ENCODE measurements at regions not wholly inside any gene's neighbourhood (a gene's known extent, or its start where the extent isn't known, plus 50 kb on each side); places are given as distances from the start of the nearest gene placed in this dataset.
"Not testable (repeated sequence)": the region's sequence is repeated elsewhere in the genome, so short reads cannot be mapped to it uniquely, and the experiment has no call there.

DNA sequence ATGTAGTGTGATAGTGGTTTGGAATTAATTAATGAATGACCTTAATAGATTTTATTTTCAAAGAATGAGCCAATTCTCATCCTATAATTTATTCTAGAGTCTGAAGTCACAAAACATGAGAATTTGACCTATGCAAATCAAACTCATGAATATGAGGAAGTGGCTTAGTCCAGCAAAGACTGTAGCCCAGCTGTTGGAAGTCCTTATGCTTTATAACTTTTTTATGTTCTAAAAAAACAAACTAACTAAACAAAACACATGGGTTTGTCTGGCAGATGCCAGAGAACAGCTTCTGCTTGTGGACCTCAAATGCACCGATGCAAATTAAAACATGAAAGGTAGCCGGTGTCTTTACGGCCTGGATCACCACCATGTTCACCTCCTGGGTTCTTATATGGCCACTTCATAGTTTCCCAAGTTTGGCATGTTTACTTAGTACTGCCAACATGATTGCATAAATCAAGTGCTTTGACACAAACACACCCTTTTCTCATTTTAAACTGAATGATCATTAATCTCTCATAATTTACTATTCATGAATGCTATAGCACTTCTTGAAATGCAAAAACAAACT, 277.4 kb downstream of the PAPSS1 start:
- no peak for DNase-seq
- no peak for TF ChIP-seq CTCF (IDR thresholded peaks at IDR 0.05; ENCODE audit: low read depth, low read length)
- H3K4me1 ChIP-seq, result no peaks in the 10 kb centered on the region

DNA sequence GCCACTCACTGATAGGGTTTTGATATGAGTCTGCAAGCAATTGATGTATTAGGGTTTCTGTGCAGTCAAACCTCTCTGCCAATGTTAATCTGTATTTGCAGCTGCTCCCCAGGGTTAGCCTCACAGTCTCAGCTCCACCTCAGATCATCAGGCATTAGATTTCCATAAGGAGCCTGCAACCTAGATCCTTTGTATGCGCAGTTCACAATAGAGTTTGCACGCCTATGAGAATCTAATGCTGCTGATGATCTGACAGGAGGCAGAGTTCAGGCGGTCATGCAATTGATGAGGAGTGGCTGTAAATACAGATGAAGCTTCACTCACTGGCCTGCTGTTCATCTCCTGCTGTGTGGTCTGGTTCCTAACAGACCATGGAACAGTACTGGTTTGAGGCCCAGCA, 280.6 kb downstream of the PAPSS1 start:
- TF ChIP-seq CTCF (IDR thresholded peaks at IDR 0.05; ENCODE audit: low read depth, low read length), result no peak
- Histone ChIP-seq H3K9me3 (no peaks in the 10 kb centered on the region), H3K4me1 (no peaks in the 10 kb centered on the region), H3K27me3 (no peaks in the 10 kb centered on the region), H3K36me3 (no peaks in the 10 kb centered on the region), H3K4me3 (ENCODE audit: low read depth, low read length) (no peak overlapping the region)
- no peak for DNase-seq

More for the DNA sequence above, 277.4 kb downstream of the PAPSS1 start:
- Histone ChIP-seq H3K36me3 (no peaks in the 10 kb centered on the region), H3K4me3 (ENCODE audit: low read depth, low read length) (no peak overlapping the region), H3K27me3 (no peaks in the 10 kb centered on the region), H3K9me3 (no peaks in the 10 kb centered on the region)

GRCh38 chr4:107436471-107436870, 283.6 kb downstream of the PAPSS1 start:
- H3K9me3 ChIP-seq; H3K4me1 ChIP-seq; DNase-seq; H3K4me3 ChIP-seq (ENCODE audit: low read depth, low read length); H3K27me3 ChIP-seq; H3K36me3 ChIP-seq: not testable (repeated sequence)

GRCh38 chr4:107432451-107432850, 287.6 kb downstream of the PAPSS1 start:
- no peak for TF ChIP-seq CTCF (IDR thresholded peaks at IDR 0.05; ENCODE audit: low read depth, low read length)
- H3K27me3 ChIP-seq, result no peaks in the 10 kb centered on the region
- no peaks in the 10 kb centered on the region for H3K4me1 ChIP-seq
- no peak for DNase-seq
- H3K36me3 ChIP-seq, result no peaks in the 10 kb centered on the region
- H3K9me3 ChIP-seq, result no peaks in the 10 kb centered on the region
- no peak overlapping the region for H3K4me3 ChIP-seq (ENCODE audit: low read depth, low read length)

- Histone ChIP-seq H3K9me3 (no peaks in the 10 kb centered on the region), H3K4me3 (ENCODE audit: low read depth, low read length) (no peak overlapping the region), H3K36me3 (no peaks in the 10 kb centered on the region), H3K4me1 (peaks cover 4% of the 10 kb centered on the region; the same call in 1 of the 2 replicates), H3K27me3 (no peaks in the 10 kb centered on the region)
- no peak for DNase-seq
- TF ChIP-seq CTCF (IDR thresholded peaks at IDR 0.05; ENCODE audit: low read depth, low read length), result no peak
Observed at GRCh38 chr4:107423677-107424405, 296.2 kb downstream of the PAPSS1 start.

DNA sequence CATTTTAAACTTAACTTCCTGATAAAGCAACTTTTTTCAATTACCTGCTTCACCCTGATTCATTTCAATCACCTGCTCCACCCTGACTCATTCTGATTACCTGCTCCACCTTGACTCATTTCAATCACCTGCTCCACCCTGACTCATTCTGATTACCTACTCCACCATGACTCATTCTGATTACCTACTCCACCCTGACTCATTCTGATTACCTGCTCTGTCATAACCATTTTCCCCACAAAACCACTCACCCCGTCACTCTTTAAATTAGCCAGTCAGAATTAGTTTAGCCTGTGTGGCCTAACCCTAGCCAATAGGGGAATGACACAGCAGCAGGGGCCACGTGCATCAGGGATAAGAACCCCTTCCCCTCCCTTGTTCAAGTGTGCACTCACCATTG, 300.5 kb downstream of the PAPSS1 start:
- H3K4me1 ChIP-seq; DNase-seq; H3K36me3 ChIP-seq; H3K27me3 ChIP-seq; H3K9me3 ChIP-seq; H3K4me3 ChIP-seq (ENCODE audit: low read depth, low read length): not testable (repeated sequence)

DNA sequence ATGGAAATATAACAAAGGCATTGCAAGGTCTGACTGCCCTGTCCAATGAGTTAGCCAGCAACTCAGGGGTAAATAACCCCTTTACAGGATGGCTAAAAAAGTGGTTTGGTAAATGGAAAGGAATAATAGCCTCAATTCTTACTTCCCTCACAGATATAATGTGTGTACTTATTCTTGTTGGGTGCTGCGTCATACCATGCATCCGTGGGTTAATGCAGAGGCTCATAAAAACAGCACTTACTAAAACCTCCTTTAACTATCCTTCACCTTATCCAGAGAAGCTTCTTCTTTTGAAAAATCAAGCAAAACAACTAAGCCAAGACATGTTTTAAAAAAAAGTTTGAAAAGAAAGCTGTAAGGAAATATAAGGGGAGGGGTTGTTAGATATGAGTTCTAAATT, 301.0 kb downstream of the PAPSS1 start:
- Histone ChIP-seq H3K36me3 (no peaks in the 10 kb centered on the region), H3K4me1 (no peaks in the 10 kb centered on the region), H3K27me3 (no peaks in the 10 kb centered on the region), H3K4me3 (ENCODE audit: low read depth, low read length) (no peak overlapping the region), H3K9me3 (no peaks in the 10 kb centered on the region)
- DNase-seq, result no peak
- no peak for TF ChIP-seq CTCF (IDR thresholded peaks at IDR 0.05; ENCODE audit: low read depth, low read length)

GRCh38 chr4:107415490-107415889, 304.5 kb downstream of the PAPSS1 start:
- H3K27me3 ChIP-seq; DNase-seq; H3K36me3 ChIP-seq; H3K4me1 ChIP-seq; H3K9me3 ChIP-seq; H3K4me3 ChIP-seq (ENCODE audit: low read depth, low read length): not testable (repeated sequence)

GRCh38 chr4:107409872-107410271, 310.2 kb downstream of the PAPSS1 start:
- H3K9me3 ChIP-seq; H3K27me3 ChIP-seq; H3K4me3 ChIP-seq (ENCODE audit: low read depth, low read length): not testable (repeated sequence)

More at GRCh38 chr4:107409872-107410271, 310.2 kb downstream of the PAPSS1 start:
- DNase-seq, H3K4me1 ChIP-seq, H3K36me3 ChIP-seq: not testable (repeated sequence)

All from BE2C (cell line).